ENCODE measurements at regions not wholly inside any gene's neighbourhood (a gene's known extent, or its start where the extent isn't known, plus 50 kb on each side); places are given as distances from the start of the nearest gene placed in this dataset.

- TF ChIP-seq CTCF (conservative IDR thresholded peaks at IDR 0.05; ENCODE audit: low read length) (no peak), EZH2phosphoT487 (IDR thresholded peaks at IDR 0.05; ENCODE audit: borderline replicate concordance, low read depth, low read length) (no peak)
Measured at GRCh38 chr3:28101705-28102104, 139.7 kb upstream of the CMC1 start.
